ENCODE measurements at regions not wholly inside any gene's neighbourhood (a gene's known extent, or its start where the extent isn't known, plus 50 kb on each side); places are given as distances from the start of the nearest gene placed in this dataset.

- TF ChIP-seq CTCF (IDR thresholded peaks at IDR 0.05), result no peak
- TF ChIP-seq POLR2A (IDR thresholded peaks at IDR 0.05), result no peak
- TF ChIP-seq EP300 (IDR thresholded peaks at IDR 0.05), result no peak
- TF ChIP-seq POLR2AphosphoS5 (IDR thresholded peaks at IDR 0.05), result no peak
Observed at GRCh38 chr4:53937918-53938317, 126.5 kb downstream of the CHIC2 start.
